ENCODE measurements at regions not wholly inside any gene's neighbourhood (a gene's known extent, or its start where the extent isn't known, plus 50 kb on each side); places are given as distances from the start of the nearest gene placed in this dataset.
"Not testable (repeated sequence)": the region's sequence is repeated elsewhere in the genome, so short reads cannot be mapped to it uniquely, and the experiment has no call there.

DNA sequence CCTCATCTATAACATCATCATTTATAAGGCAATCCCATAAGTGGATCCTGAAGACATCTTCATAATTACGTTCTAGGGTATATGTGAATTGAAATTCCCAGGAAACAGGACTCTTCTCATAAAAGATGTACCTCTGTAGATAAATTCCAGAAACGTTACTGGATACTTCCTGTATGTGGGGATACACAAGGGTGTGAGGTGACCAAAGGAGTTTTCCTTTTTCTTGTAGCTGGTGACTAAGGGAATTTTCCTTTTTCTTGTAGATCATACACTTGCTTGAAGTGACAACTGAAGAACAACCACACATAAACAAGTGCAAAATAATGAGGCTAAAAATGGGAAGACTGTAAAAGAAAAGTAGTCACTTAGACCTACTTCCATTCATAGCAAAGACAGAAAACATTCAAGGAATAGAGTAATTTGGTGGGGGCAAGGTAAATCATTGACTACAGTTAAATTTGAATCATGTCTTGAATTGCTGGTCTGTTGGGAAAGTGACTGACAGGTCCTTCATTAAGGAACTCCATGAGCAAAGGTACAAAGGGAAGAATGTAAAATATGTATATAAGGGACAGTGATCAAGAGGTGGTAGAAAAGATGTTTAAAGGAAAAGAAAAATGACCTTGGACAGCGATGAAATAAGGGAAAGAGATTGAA lies 53.2 kb upstream of the UBE2E3 start:
- DNase-seq (ENCODE audit: low read depth, low spot score), result no peak

DNA sequence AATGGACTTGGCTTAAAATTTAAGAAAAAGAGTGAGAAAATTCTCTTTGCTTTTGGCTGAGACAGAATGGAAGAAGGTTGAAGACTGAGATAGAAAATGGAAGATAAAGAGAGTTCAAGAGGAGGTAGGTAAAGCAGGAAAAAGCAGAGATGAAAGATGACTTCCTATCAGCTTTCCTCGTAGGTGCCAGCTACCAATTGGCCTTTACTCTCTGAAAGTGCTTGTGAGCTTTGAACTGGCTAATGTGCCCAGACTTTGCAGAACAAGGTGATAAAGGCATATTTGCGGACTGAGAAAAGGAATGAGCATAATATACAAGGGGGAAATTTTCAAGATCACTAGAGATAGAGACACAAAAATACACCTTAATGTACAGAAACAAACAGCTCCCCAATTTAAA lies 54.7 kb upstream of the UBE2E3 start:
- no peak for DNase-seq (ENCODE audit: low read depth, low spot score)

DNA sequence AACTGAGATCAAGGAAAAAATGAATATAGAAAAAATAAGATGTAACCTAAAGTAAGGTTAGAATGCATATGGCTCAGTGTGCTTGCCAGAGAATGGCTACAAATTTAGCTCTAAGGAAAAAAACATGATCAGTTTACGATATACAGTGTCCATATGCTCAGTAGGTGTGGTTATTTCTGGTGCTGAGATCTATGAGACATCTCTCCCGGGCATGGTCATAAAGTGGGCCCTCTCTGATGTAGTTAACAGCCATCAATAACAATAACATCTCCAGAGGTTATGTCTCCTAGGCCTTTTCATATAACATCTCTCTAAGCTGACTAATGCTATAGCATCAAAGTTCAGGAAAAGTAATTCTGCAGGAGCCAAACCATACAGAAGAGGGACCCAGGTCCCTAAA lies 56.3 kb upstream of the UBE2E3 start:
- no peak for DNase-seq (ENCODE audit: low read depth, low spot score)

- no peak for DNase-seq (ENCODE audit: low read depth, low spot score)
Observed at GRCh38 chr2:180910831-180911665, 69.4 kb upstream of the UBE2E3 start.

DNA sequence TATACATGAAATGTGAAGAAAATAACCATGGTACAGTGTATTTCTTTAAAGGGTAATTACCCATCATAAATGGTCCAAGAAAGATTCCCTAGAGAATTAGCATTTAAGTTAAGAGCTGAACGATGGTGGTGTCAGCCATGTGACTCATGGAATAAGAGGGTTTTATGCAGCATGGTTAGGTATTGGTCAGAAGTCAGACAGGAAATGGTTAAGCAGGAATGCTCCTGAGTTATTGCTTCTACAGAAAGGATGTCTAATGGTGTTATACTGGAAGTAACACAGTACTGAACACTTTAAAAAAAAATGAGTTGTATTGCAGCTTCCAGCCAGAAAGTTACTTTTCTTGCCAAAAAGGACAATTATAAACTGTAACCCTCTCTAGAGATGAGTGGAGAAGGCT lies 72.7 kb upstream of the UBE2E3 start:
- no peak for DNase-seq (ENCODE audit: low read depth, low spot score)

DNA sequence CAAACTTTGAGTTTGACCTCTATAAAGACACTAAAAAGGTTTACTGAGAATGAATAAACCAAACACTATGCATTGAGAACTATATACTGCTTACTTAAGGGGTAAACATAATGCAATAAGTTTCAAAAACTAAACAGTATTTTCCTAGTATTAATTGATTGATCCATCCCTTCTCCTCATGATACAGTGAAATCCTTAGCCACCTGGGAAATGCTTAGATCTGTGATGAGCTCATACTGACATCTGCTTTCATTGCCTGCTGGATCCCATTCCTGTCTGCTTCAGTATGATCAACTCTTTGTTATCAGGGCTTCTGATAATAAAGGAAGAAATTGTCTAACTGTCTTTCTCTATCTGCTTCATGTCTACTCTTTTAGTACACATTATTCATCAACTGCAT lies 74.9 kb upstream of the UBE2E3 start:
- no peak for DNase-seq (ENCODE audit: low read depth, low spot score)

DNA sequence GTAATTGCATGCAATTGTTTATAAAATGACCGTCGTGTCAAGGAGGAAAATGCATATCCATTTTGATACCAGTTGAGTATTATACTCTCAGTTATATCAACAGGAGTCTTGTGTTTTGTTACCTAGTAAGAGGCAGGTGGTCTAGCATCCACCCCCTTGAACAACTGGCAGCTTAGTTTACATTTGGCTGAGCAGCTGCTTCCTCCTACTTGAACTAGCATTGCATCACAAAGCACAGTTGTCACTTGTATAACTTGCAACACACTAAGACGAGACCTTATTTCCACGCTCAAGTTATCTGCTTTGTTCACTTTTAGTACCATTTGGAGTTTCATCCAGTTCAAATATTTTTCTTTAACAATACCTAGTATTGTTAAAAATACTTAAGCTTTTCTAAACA lies 75.4 kb upstream of the UBE2E3 start:
- no peak for DNase-seq (ENCODE audit: low read depth, low spot score)

DNA sequence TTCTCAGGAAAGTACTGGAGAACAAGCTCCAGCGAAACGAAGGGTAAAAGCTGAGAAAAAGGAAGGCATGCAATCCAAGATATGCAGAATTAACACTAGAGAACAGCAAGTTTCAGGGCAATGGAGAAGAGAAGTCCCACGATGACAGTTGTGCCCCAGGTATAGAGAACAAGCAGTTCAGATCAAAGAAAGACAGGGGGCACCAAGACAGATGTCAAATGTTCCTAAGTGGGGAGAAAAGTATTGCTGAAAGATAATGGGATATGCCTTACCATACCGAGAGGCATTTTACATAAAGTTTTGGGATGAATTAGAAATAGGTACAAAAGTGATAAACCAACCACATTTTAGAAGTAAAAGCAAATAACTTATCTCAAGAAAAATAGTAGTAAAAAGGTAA lies 79.1 kb upstream of the UBE2E3 start:
- DNase-seq (ENCODE audit: low read depth, low spot score), result no peak

DNA sequence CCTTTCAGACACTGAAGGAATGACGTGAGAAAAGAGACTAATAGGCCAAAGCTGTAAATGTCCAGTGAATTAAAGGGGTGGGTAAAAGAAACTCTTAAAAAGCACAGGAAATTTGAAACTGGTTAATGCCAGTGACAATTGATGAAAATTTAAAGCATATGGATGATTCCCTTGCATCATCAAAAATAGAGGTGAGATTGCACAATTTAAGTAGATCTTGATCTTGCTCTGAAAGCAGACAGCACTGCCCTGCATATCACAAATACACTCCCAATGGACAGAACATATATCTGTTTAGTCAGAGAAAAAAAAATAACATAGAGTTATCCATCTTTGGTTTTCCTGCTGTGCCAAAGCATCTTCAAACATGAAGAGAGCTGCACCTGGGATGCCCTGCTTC lies 86.7 kb upstream of the UBE2E3 start:
- DNase-seq (ENCODE audit: low read depth, low spot score), result no peak

DNA sequence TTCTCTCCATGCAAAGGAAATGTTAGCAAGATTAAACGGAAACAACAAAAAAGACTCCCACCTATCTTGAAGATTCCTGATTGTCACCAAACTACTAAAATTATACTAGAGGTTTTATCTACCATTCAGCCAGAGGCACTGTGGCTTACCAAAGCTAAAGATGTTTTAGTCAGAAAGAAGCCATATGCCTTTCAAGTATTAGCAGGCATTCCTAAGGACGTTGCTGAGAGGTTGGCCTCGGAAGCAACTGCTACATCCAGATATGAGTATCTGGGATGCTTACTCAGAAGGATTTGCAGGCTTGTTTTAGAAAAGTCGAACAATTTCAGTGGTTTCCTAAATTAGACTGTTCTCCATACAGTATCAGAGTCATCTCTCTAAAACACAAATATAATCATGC lies 88.3 kb upstream of the UBE2E3 start:
- no peak for DNase-seq (ENCODE audit: low read depth, low spot score)

GRCh38 chr2:180891360-180891759 lies 89.0 kb upstream of the UBE2E3 start:
- DNase-seq (ENCODE audit: low read depth, low spot score), result no peak

- DNase-seq (ENCODE audit: low read depth, low spot score), result no peak
Observed at GRCh38 chr2:180890781-180891180, 89.6 kb upstream of the UBE2E3 start.

DNA sequence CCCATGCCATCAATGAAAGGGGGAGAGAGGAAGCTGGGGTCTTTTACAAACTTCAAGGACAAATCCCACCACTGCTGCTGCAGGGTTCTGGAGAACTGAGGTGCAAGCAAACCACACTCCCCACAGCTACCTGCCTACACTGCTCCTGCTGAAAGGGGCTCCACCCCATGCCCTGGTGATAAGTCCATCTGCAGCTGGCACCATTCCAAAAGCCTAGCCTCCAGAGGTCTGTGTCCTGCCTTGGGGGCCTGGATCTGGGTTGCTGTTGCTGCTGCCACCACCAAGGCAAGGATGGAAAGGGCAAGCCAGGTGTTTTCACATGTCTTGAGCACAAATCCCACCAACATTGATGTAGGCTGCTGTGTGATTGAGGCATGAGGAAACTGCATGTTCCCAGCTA lies 97.4 kb upstream of the UBE2E3 start:
- no peak for DNase-seq (ENCODE audit: low read depth, low spot score)

GRCh38 chr2:180876506-180876905 lies 103.9 kb upstream of the UBE2E3 start:
- no peak for DNase-seq (ENCODE audit: low read depth, low spot score)

DNA sequence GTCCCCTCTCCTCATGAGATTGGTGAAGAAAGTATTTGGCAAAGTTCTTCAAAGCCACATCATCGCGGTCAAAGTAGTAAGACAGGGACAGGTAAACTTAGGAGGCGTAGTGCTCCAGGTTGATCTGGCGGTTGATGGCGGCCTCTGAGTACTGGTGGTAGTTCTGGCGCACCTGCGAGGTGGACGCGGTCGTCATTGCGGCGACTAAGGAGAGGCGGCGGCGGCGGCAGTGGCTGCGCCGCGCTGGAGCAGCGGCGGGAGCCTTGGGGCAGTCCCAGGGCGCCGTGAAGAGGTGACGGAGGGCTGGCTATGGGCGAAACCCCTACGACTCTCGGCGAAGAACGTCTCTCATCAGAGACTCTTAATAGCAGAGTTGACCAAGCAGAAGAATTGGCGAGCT lies 107.2 kb upstream of the UBE2E3 start:
- DNase-seq (ENCODE audit: low read depth, low spot score), result no peak

DNA sequence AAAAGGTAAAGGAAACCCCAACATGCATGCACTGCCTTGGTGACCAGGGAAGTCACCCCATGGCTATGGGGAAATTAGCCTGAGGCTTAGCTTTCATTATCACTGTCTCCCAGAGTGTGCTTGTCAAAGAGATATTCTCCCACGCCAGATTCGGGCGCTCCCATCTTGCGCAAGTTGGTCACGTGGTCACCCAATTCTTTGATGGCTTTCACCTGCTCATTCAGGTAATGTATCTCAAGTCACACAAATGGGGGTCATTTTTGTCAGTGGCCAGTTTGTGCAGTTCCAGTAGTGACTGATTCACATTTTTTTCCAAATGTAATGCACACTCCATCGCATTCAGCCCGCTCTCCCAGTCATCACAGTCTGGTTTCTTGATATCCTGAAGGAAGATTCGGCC lies 107.6 kb upstream of the UBE2E3 start:
- not testable (repeated sequence) for DNase-seq (ENCODE audit: low read depth, low spot score)

GRCh38 chr2:180872255-180872654 lies 108.2 kb upstream of the UBE2E3 start:
- no peak for DNase-seq (ENCODE audit: low read depth, low spot score)

DNA sequence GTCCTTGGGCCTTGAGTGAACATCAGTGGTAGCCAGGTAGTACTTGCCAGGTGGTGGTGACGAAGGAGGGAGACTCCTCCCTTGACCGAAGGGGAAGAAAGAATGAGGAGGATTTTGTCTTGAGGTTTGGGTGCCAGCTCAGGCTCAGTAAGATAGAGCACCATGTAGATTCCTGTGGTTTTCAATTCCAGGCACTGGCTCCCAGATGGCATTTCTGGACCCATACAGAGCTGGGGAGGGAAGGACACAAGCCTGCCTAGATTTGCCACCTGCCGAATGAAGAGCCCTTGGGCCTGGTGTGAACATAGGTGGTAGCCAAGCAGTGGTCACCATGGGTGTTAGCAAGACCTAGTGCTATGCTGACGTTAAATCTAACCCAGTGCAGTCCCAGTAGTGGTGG lies 108.8 kb upstream of the UBE2E3 start:
- DNase-seq (ENCODE audit: low read depth, low spot score), result no peak

DNA sequence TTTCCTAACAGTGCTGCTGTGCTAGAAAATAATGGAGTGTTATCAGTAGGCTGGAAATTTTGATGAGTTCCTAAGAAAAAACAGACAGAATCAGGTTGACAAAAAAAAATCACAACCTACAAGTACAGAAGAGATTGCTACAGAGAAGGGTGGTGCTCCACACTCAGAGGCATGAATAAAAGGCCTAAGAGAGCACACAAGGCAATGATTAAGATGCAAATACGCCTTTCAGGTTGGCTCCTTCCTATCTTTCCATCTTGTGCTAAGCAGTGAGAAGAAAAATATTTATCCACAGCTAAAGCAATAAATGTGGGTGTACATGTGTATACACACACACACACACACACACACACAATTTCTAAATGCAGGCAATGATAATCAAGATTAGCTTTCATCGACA lies 130.6 kb upstream of the UBE2E3 start:
- no peak for DNase-seq (ENCODE audit: low read depth, low spot score)

DNA sequence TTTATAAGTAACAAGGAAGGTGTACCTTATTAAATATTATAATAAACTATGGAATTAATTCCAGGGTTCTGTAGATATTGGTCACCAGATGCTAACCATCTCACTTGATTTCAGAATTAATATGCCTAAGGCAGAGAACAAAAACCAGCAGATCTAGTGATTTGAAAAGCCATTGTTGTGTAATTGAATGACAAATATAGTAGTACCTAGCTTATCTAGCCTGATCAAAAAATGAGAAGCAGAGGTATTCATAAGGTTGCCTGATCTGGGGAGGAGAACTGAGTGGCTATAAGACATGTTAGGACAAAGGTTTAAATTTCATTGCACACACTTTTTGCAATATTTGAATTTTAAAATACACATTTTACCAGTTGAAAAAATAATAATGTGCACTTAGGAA lies 132.0 kb upstream of the UBE2E3 start:
- DNase-seq (ENCODE audit: low read depth, low spot score), result no peak

DNA sequence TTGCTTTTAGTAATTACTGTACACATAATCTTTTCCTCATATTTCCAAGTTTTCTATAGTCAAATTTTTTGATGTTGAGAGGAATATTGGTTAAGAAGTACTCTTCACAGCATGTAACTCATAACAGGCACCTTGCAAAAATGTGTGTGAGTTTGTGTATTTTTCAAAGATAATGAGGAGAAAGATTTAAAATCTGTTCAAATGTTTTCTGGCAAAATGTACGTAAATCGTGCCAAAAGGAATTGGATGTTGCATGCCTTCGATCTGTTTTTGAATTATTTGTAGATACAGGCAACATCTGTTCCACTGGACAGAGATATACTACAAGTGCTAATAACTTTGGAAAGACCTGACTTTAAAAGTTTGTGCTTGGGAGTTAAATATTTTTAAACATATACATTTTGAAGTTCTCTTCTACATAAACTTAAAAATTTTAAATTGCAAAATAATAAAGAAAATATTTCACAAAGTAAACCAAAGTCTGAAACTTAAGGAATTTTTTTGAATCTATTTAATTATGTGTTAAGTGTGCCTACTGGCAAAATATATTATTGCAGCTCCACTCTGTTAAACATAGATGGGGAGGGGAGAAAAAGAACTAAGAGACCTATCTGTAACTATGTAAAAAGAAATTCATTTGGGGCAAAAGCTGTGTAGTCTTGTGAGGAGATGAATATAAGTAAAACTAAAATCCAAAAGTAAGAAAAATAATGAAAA lies 133.5 kb upstream of the UBE2E3 start:
- no peak for DNase-seq (ENCODE audit: low read depth, low spot score)

DNA sequence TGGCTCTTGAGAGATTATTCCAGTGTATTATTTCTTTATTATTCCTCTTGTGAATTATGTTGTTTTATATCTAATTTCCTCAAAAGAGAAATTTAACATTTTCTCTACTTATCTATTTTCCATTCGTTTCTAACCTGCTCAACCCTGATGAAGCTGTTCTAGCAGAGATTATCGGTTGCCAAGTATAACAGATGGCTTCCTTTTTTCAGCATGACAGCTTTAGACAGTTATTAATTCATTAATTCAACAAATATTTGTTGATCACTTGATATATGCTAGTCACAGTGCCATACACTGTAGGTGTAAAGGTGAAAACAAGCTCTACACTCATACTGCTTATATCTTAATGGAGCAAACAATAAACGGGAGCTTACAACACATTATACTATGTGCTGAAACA lies 137.9 kb upstream of the UBE2E3 start:
- DNase-seq (ENCODE audit: low read depth, low spot score), result no peak

DNA sequence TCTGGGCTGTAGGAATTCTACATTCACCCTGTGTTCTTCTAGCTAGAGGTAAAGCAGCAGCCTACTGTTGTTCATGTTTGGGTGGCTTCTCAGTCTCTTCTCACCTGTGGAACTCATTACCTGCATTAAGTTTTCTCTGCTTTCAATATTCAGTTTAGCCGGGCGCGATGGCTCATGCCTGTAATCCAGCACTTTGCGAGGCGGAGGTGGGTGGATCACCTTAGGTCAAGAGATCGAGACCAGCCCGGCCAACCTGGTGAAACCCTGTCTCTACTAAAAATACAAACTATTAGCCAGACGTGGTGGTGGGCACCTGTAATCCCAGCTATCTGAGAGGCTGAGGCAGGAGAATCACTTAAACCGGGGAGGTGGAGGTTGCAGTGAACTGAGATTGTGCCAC lies 139.8 kb upstream of the UBE2E3 start:
- no peak for DNase-seq (ENCODE audit: low read depth, low spot score)

Data from activated naive CD8-positive, alpha-beta T cell treated with anti-CD3 and anti-CD28 coated beads, Interleukin-2, amount 50 U/mL, for 16 hours (primary cell).